IMR-90 (cell line): ENCODE measurements at regions not wholly inside any gene's neighbourhood (a gene's known extent, or its start where the extent isn't known, plus 50 kb on each side); places are given as distances from the start of the nearest gene placed in this dataset.

ENCODE experiments used
- ATAC-seq: fragments of 200-7000 bp; cut with Tn5 transposase; 2 replicates; pipeline ENCODE4 v1.9.1; 2020; ENCODE audit warnings: low read depth, mild to moderate bottlenecking, moderate library complexity
- BruUV-seq: library from RNA; stranded (reverse); fragments of 400-500 nt; replicated peaks from 2 replicates; lab custom pipeline; 2021; lab: Mats Ljungman, UMichigan
- CTCF ChIA-PET: fragments of 300-600 bp; formaldehyde crosslinking; extraction: SDS; loops from one replicate; lab custom pipeline; 2021; ENCODE audit warnings: antibody characterized with exemption; lab: Yijun Ruan, JAX
- POLR2A ChIA-PET: fragments of 300-600 bp; sonication (Branson Sonifier 250); formaldehyde crosslinking; loops from one replicate; lab custom pipeline; 2022; ENCODE audit warnings: antibody characterized with exemption; ENCODE audit not compliant: unreplicated experiment; lab: Charles Lee
- DNase-seq: peaks from one replicate; pipeline ENCODE4 v3.0.0; 2013
- H2AFZ ChIP-seq: replicated peaks from 2 replicates; pipeline ENCODE3; 2013; ENCODE audit warnings: low read length, mild to moderate bottlenecking; ENCODE audit not compliant: poor library complexity
- H2AK5ac ChIP-seq: 2 replicates; pipeline ENCODE4 v1.6.1; 2013; ENCODE audit warnings: low read depth, low read length, inconsistent platforms
- H2AK9ac ChIP-seq: replicated peaks from 2 replicates; pipeline ENCODE3; 2013; ENCODE audit warnings: mild to moderate bottlenecking, low read depth, low read length, moderate library complexity; ENCODE audit not compliant: poor library complexity
- H2BK120ac ChIP-seq: 2 replicates; pipeline ENCODE4 v1.6.1; 2013; ENCODE audit warnings: low read depth, low read length, inconsistent platforms
- H2BK15ac ChIP-seq: 3 replicates; pipeline ENCODE4 v1.6.1; 2013; ENCODE audit warnings: low read depth, low read length, inconsistent platforms
- H2BK20ac ChIP-seq: 2 replicates; pipeline ENCODE4 v1.6.1; 2013; ENCODE audit warnings: low read depth, mild to moderate bottlenecking, inconsistent platforms, low read length, moderate library complexity
- H2BK5ac ChIP-seq: 2 replicates; pipeline ENCODE4 v1.6.1; 2013; ENCODE audit warnings: mild to moderate bottlenecking, low read depth, low read length, inconsistent platforms; ENCODE audit not compliant: poor library complexity, severe bottlenecking
- H3K14ac ChIP-seq: replicated peaks from 2 replicates; pipeline ENCODE4 v1.6.1; 2013; ENCODE audit warnings: low read depth, low read length, inconsistent platforms
- H3K18ac ChIP-seq: 2 replicates; pipeline ENCODE4 v1.6.1; 2013; ENCODE audit warnings: low read depth, low read length, control low read depth
- H3K23ac ChIP-seq: 2 replicates; pipeline ENCODE4 v1.6.1; 2013; ENCODE audit warnings: low read depth, low read length, inconsistent platforms
- H3K27ac ChIP-seq: 2 replicates; pipeline ENCODE4 v1.5.1; 2013; ENCODE audit warnings: mild to moderate bottlenecking, control low read depth, low read length; ENCODE audit not compliant: insufficient read depth
- H3K27me3 ChIP-seq: 2 replicates; pipeline ENCODE4 v1.6.1; 2013; ENCODE audit warnings: low read length; ENCODE audit not compliant: control insufficient read depth, insufficient read depth
- H3K36me3 ChIP-seq: 2 replicates; pipeline ENCODE4 v1.6.1; 2013; ENCODE audit warnings: low read length, mixed read lengths; ENCODE audit not compliant: control insufficient read depth, insufficient read depth
- H3K4ac ChIP-seq: 2 replicates; pipeline ENCODE4 v1.6.1; 2013; ENCODE audit warnings: low read depth, low read length, inconsistent platforms
- H3K4me1 ChIP-seq: 2 replicates; pipeline ENCODE4 v1.6.1; 2013; ENCODE audit warnings: low read length, mixed read lengths; ENCODE audit not compliant: control insufficient read depth, insufficient read depth
- H3K4me2 ChIP-seq: 2 replicates; pipeline ENCODE4 v1.6.1; 2013; ENCODE audit warnings: low read depth, mild to moderate bottlenecking, control low read depth, low read length, moderate library complexity
- H3K4me3 ChIP-seq: 2 replicates; pipeline ENCODE4 v1.5.1; 2013; ENCODE audit warnings: low read depth, mild to moderate bottlenecking, control low read depth, low read length, moderate library complexity; ENCODE audit not compliant: insufficient read depth
- H3K56ac ChIP-seq: 2 replicates; pipeline ENCODE4 v1.6.1; 2013; ENCODE audit warnings: low read length, inconsistent platforms; ENCODE audit not compliant: insufficient read depth; ENCODE audit errors: extremely low read depth
- H3K79me1 ChIP-seq, 2 experiments: 2 replicates each; pipeline ENCODE4 v1.6.1; 2013; ENCODE audit warnings: low read length in 2 of 2, inconsistent platforms in 1 of 2, low read depth in 1 of 2
- H3K9ac ChIP-seq: 2 replicates; pipeline ENCODE4 v1.6.1; 2013; ENCODE audit warnings: low read depth, low read length, control low read depth
- H3K9me1 ChIP-seq: 2 replicates; pipeline ENCODE4 v1.6.1; 2013; ENCODE audit warnings: low read length, inconsistent platforms; ENCODE audit not compliant: insufficient read depth
- H3K9me3 ChIP-seq: 2 replicates; pipeline ENCODE4 v1.6.1; 2013; ENCODE audit warnings: low read length; ENCODE audit not compliant: control insufficient read depth, insufficient read depth
- H4K20me1 ChIP-seq: 2 replicates; pipeline ENCODE4 v1.6.1; 2013; ENCODE audit warnings: low read length, inconsistent platforms; ENCODE audit not compliant: insufficient read depth
- H4K5ac ChIP-seq: 2 replicates; pipeline ENCODE4 v1.6.1; 2013; ENCODE audit warnings: mild to moderate bottlenecking, low read depth, low read length, control low read depth
- H4K8ac ChIP-seq, 2 experiments: 2 replicates each; pipeline ENCODE4 v1.6.1; 2013; ENCODE audit warnings: low read depth in 2 of 2, low read length in 2 of 2, control low read depth in 1 of 2, inconsistent platforms in 1 of 2
- H4K91ac ChIP-seq: 2 replicates; pipeline ENCODE4 v1.6.1; 2013; ENCODE audit warnings: low read depth, low read length, inconsistent platforms; ENCODE audit not compliant: insufficient read depth
- BHLHE40 ChIP-seq: fragments of 150-350 bp; IDR thresholded peaks from 2 replicates; pipeline ENCODE4 v1.6.1; 2016; ENCODE audit warnings: mild to moderate bottlenecking, low read depth, low read length
- CHD1 ChIP-seq: IDR thresholded peaks from 2 replicates; pipeline ENCODE4 v1.6.1; 2012; ENCODE audit warnings: low read depth, low read length, improper control_type of control experiment
- ELK1 ChIP-seq: fragments of 150-350 bp; IDR thresholded peaks from 2 replicates; pipeline ENCODE4 v1.6.1; 2016; ENCODE audit warnings: low read depth, mild to moderate bottlenecking, low read length, moderate library complexity, borderline replicate concordance
- FOS ChIP-seq: fragments of 150-350 bp; IDR thresholded peaks from 2 replicates; pipeline ENCODE4 v1.6.1; 2016; ENCODE audit warnings: low read depth, low read length
- MAFK ChIP-seq: IDR thresholded peaks from 2 replicates; pipeline ENCODE4 v1.6.1; 2012; ENCODE audit warnings: low read depth, low read length, improper control_type of control experiment
- MAZ ChIP-seq: IDR thresholded peaks from 2 replicates; pipeline ENCODE4 v1.6.1; 2012; ENCODE audit warnings: low read depth, mild to moderate bottlenecking, low read length, improper control_type of control experiment, moderate library complexity, borderline replicate concordance
- MXI1 ChIP-seq: IDR thresholded peaks from 2 replicates; pipeline ENCODE4 v1.6.1; 2012; ENCODE audit warnings: low read depth, mild to moderate bottlenecking, low read length, moderate library complexity, borderline replicate concordance
- NFE2L2 ChIP-seq: fragments of 150-350 bp; IDR thresholded peaks from 2 replicates; pipeline ENCODE4 v1.6.1; 2016; ENCODE audit warnings: low read depth, mild to moderate bottlenecking, low read length
- POLR2A ChIP-seq: IDR thresholded peaks from 2 replicates; pipeline ENCODE4 v1.6.1; 2012; ENCODE audit warnings: mild to moderate bottlenecking, low read depth, low read length
- RAD21 ChIP-seq: IDR thresholded peaks from 2 replicates; pipeline ENCODE4 v1.6.1; 2012; ENCODE audit warnings: low read length, improper control_type of control experiment
- USF2 ChIP-seq: fragments of 150-350 bp; IDR thresholded peaks from 2 replicates; pipeline ENCODE4 v1.6.1; 2017; ENCODE audit warnings: mild to moderate bottlenecking, antibody characterized with exemption, low read length, low read depth
- dilution Hi-C: fragments of 300-500 bp; cut with HindIII; formaldehyde crosslinking; loops from one replicate; pipeline ENCODE4 v1.14.3; 2018; ENCODE audit warnings: low sequenced_read_pairs; ENCODE audit not compliant: unreplicated experiment
- in situ Hi-C: fragments of 300-500 bp; cut with MboI; formaldehyde crosslinking; loops from 3 replicates; pipeline ENCODE4 v1.14.3; 2019; ENCODE audit warnings: low sequenced_read_pairs, inconsistent platforms, mixed read lengths
- intact Hi-C: fragments of 100-400 bp; cut with micrococcal nuclease; formaldehyde crosslinking; loops from 2 replicates; pipeline ENCODE4 v1.10.0; 2022

GRCh38 chr22:26115266-26115665 lies 54.0 kb upstream of the SEZ6L start:
- no peak overlapping the region for H3K27ac ChIP-seq
- intact Hi-C loops = no loop called here
- H2BK5ac ChIP-seq = no peak overlapping the region
- no peak for DNase-seq
- no peak overlapping the region for H4K91ac ChIP-seq
- no peaks in the 10 kb centered on the region for H4K20me1 ChIP-seq
- ChIA-PET CTCF (no interaction called here), POLR2A (no interaction called here)
- no peak overlapping the region for H3K4me2 ChIP-seq
- no peak overlapping the region for H2AK5ac ChIP-seq
- H2AK9ac ChIP-seq = no peak overlapping the region
- H3K56ac ChIP-seq = no peak overlapping the region
- H2BK120ac ChIP-seq = no peak overlapping the region
- no peak overlapping the region for H3K18ac ChIP-seq
- no peaks in the 10 kb centered on the region for H3K27me3 ChIP-seq
- no peak for ATAC-seq
- H2BK20ac ChIP-seq = no peak overlapping the region
- H3K9me1 ChIP-seq = no peaks in the 10 kb centered on the region
- H3K4me1 ChIP-seq = no peaks in the 10 kb centered on the region
- H2AFZ ChIP-seq = no peak overlapping the region
- TF ChIP-seq POLR2A (no peak), FOS (no peak), USF2 (no peak), MAZ (no peak), MXI1 (no peak), MAFK (no peak), RAD21 (no peak), BHLHE40 (no peak), CHD1 (no peak), ELK1 (no peak), NFE2L2 (no peak)
- no peak overlapping the region for H2BK15ac ChIP-seq
- H4K5ac ChIP-seq = no peak overlapping the region
- in situ Hi-C loops = no loop called here
- no peaks in the 10 kb centered on the region for H3K79me1 ChIP-seq
- no peak overlapping the region for H3K4me3 ChIP-seq
- dilution Hi-C loops = no loop called here
- H3K9me3 ChIP-seq = peaks cover 2% of the 10 kb centered on the region; the same call in 1 of the 2 replicates
- H3K14ac ChIP-seq = no peak overlapping the region
- H3K9ac ChIP-seq = no peak overlapping the region
- no TSS peak for BruUV-seq
- no peaks in the 10 kb centered on the region for H3K36me3 ChIP-seq
- H4K8ac ChIP-seq = no peak overlapping the region
- no peak overlapping the region for H3K4ac ChIP-seq
- H3K23ac ChIP-seq = no peak overlapping the region
